Right lobe of liver (tissue), 6 donors: ENCODE measurements at regions not wholly inside any gene's neighbourhood (a gene's known extent, or its start where the extent isn't known, plus 50 kb on each side); places are given as distances from the start of the nearest gene placed in this dataset.

Experiments
- ATAC-seq, 4 donors: fragments of 200-7000 bp; cut with Tn5 transposase; one replicate each; pipeline ENCODE4 v1.9.1; 2020; ENCODE audit warnings: mild to moderate bottlenecking in 4 of 4, moderate library complexity in 4 of 4
- DNase-seq, 3 donors: peaks; one replicate each; pipeline ENCODE4 v3.0.0-alpha.2; 2020
- H3K27ac ChIP-seq, 3 donors: fragments of 200-600 bp; one replicate each; pipeline ENCODE4 v1.8.0; 2022
- H3K27me3 ChIP-seq, 2 donors: fragments of 200-600 bp; one replicate each; pipeline ENCODE4 v1.8.0; 2022
- H3K36me3 ChIP-seq, 4 donors: fragments of 200-600 bp; sonication (generic) in 1 of 4; one replicate each; pipeline versions ENCODE4 v1.5.1 to v1.8.0; 2017 to 2022; ENCODE audit warnings: control low read depth in 1 of 4
- H3K4me1 ChIP-seq, 4 donors: fragments of 200-600 bp; sonication (generic) in 1 of 4; one replicate each; pipeline versions ENCODE4 v1.5.1 to v1.8.0; 2017 to 2022; ENCODE audit warnings: control low read depth in 1 of 4
- H3K4me3 ChIP-seq, 3 donors: fragments of 200-600 bp; one replicate each; pipeline ENCODE4 v1.8.0; 2022
- H3K9me3 ChIP-seq, 4 donors: fragments of 200-600 bp; sonication (generic) in 1 of 4; one replicate each; pipeline versions ENCODE4 v1.5.1 to v1.8.0; 2017 to 2022; ENCODE audit warnings: control low read depth in 1 of 4
- POLR2A ChIP-seq: fragments of 450-650 bp; IDR thresholded peaks from one replicate; pipeline ENCODE4 v1.6.1; 2017; ENCODE audit warnings: antibody characterized with exemption, mild to moderate bottlenecking
- WGBS: methylation state at CpG from one replicate; pipeline ENCODE4 v1.1.6; 2018; ENCODE audit warnings: low coverage, low lambda C conversion rate; ENCODE audit not compliant: insufficient coverage; ENCODE audit errors: missing lambda C conversion rate; 5-methylcytosine and 5-hydroxymethylcytosine counted together
- intact Hi-C, 2 donors: fragments of 100-400 bp; cut with DNase I; formaldehyde crosslinking; loops; one replicate each; pipeline versions ENCODE4 v1.11.2 to v1.14.1; 2022
- TF ChIP-seq, protein P1 (sequence below), 4 donors: fragments of 200-600 bp in 3 of 4; fragments of 450-650 bp in 1 of 4; IDR thresholded peaks; one replicate each; pipeline versions ENCODE4 v1.5.1 to v1.8.0; 2016 to 2022; ENCODE audit warnings: antibody characterized with exemption in 4 of 4, mild to moderate bottlenecking in 2 of 4
- donor health status: DM: no; HTN: yes; CAD: no.
- donor health status: DM: no; HTN: no; CAD: no.
- donor health status: DM: no; HTN: no; CAD: no.
- donor health status: DM: no; HTN: yes; CAD: no.
- donor health status: DM: no; HTN: yes; CAD: no.

GRCh38 chr22:47594836-47595521 is 832.5 kb downstream of the TBC1D22A start:
- H3K27me3 ChIP-seq: no peaks in the 10 kb centered on the region
- DNase-seq (peak in 1 of 3 donors; percentile 16), ATAC-seq (no peak)
- H3K27ac ChIP-seq: no peak overlapping the region
- 46% methylated on average over 4 of the region's 6 CpGs for WGBS
- intact Hi-C loops: no loop called here
- H3K4me1 ChIP-seq: no peaks in the 10 kb centered on the region
- no peaks in the 10 kb centered on the region for H3K9me3 ChIP-seq
- no peaks in the 10 kb centered on the region for H3K36me3 ChIP-seq
- no peak overlapping the region for H3K4me3 ChIP-seq
- TF ChIP-seq, protein P1, sequence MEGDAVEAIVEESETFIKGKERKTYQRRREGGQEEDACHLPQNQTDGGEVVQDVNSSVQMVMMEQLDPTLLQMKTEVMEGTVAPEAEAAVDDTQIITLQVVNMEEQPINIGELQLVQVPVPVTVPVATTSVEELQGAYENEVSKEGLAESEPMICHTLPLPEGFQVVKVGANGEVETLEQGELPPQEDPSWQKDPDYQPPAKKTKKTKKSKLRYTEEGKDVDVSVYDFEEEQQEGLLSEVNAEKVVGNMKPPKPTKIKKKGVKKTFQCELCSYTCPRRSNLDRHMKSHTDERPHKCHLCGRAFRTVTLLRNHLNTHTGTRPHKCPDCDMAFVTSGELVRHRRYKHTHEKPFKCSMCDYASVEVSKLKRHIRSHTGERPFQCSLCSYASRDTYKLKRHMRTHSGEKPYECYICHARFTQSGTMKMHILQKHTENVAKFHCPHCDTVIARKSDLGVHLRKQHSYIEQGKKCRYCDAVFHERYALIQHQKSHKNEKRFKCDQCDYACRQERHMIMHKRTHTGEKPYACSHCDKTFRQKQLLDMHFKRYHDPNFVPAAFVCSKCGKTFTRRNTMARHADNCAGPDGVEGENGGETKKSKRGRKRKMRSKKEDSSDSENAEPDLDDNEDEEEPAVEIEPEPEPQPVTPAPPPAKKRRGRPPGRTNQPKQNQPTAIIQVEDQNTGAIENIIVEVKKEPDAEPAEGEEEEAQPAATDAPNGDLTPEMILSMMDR (IDR thresholded peaks at IDR 0.05): no peak
- TF ChIP-seq POLR2A: no peak

DNA sequence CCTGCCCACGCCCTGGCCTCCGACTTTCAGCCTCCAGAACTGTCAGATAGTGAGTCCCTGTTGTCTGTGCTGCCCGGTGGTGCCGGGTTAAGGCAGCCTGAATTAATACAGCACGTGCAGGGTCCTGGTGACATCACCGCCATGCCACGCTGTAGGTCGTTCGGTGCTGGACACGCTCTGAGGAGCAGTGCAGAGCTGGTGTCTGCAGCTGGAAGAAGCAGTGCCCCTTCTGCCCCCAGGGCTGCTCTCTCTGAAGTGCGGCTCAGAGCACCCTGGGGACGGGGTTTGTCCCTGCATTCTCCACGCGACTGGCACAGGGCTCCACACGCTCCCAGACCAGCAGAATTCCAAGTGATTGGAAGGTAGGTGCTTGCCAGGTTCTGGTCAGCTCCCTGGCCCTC is 831.5 kb downstream of the TBC1D22A start:
- Histone ChIP-seq H3K27me3 (no peaks in the 10 kb centered on the region), H3K36me3 (no peaks in the 10 kb centered on the region), H3K27ac (no peak overlapping the region), H3K4me1 (no peaks in the 10 kb centered on the region), H3K4me3 (no peak overlapping the region), H3K9me3 (no peaks in the 10 kb centered on the region)
- TF ChIP-seq, protein P1 (IDR thresholded peaks at IDR 0.05): no peak
- TF ChIP-seq POLR2A: no peak
- 20% methylated on average over 1 of the region's 15 CpGs for whole genome bisulfite sequencing
- DNase-seq (peak in 1 of 3 donors; percentile 35), ATAC-seq (no peak)
- intact Hi-C loops: no loop called here

- Histone ChIP-seq H3K4me1 (no peaks in the 10 kb centered on the region), H3K9me3 (no peaks in the 10 kb centered on the region), H3K4me3 (no peak overlapping the region), H3K36me3 (no peaks in the 10 kb centered on the region), H3K27ac (no peak overlapping the region), H3K27me3 (no peaks in the 10 kb centered on the region)
- DNase-seq: peak in 1 of 3 donors; percentile 41
- WGBS: no CpG with 5 or more reads among the region's 13 CpGs
- TF ChIP-seq POLR2A: no peak
- TF ChIP-seq, protein P1 (IDR thresholded peaks at IDR 0.05): no peak
- intact Hi-C loops: no loop called here
- ATAC-seq: no peak
Measured at GRCh38 chr22:47593291-47593690, 830.8 kb downstream of the TBC1D22A start.

GRCh38 chr22:47592791-47593190 is 830.3 kb downstream of the TBC1D22A start:
- no CpG with 5 or more reads among the region's 9 CpGs for WGBS
- no peaks in the 10 kb centered on the region for H3K9me3 ChIP-seq
- no peaks in the 10 kb centered on the region for H3K27me3 ChIP-seq
- no peak overlapping the region for H3K4me3 ChIP-seq
- no peak for TF ChIP-seq POLR2A
- TF ChIP-seq, protein P1 (IDR thresholded peaks at IDR 0.05): no peak
- H3K4me1 ChIP-seq: no peaks in the 10 kb centered on the region
- ATAC-seq (no peak), DNase-seq (peak in 1 of 3 donors; percentile 28)
- H3K27ac ChIP-seq: no peak overlapping the region
- intact Hi-C loops: no loop called here
- H3K36me3 ChIP-seq: no peaks in the 10 kb centered on the region
